Dermis blood vessel endothelial cell (primary cell): ENCODE measurements at regions not wholly inside any gene's neighbourhood (a gene's known extent, or its start where the extent isn't known, plus 50 kb on each side); places are given as distances from the start of the nearest gene placed in this dataset.
"Not testable (repeated sequence)": the region's sequence is repeated elsewhere in the genome, so short reads cannot be mapped to it uniquely, and the experiment has no call there.

Source experiments
- DNase-seq: peaks from one replicate; pipeline ENCODE4 v3.0.0; 2010

GRCh38 chr4:137393044-137393443 lies 139.2 kb downstream of the PCDH18 start:
- no peak for DNase-seq

DNA sequence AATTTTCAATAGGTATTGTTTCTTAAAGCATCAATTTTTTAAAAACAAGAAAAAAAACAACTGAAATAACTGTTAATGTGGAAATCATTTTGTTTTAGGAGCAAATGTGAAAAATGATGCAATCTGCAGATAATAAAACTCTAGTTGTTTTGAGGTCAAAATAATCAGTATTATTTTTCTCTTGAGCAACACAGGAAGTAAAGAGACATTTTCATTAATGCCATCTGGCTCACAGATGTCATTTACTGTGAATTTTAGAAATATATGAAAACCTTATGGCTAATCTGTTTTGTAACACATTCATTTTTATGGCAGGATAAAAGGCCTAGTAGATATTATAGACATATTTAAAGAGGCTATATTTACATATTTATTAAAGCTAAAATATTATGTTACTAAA lies 141.6 kb downstream of the PCDH18 start:
- no peak for DNase-seq

DNA sequence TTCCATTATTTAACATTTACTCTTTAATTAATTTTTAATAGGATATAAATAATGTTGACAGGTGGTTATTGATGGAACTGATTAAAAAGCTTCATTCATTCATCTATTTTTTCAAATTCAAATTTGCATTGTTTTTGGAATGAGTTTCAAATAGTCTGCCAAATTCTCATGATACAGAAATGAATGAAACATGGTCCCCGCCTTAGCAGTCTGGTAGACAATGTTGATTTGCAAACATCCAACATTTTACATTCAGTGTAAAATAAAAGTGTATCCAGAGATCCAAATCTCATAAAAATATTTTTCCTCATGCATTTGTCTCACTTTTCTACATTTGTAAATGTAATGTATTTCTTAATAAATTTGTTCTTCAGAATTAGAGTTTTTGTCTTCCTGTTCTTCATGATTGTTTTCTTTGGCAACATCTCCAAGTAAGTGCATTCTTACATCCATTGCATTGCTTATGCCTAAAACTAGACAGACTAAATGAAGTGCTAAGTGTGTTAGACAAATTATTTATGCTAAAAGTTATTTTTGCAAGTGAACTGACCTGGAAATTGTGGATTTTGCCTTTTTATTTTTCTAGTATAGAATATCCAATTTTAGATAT lies 142.3 kb downstream of the PCDH18 start:
- no peak for DNase-seq

- no peak for DNase-seq
Measured at GRCh38 chr4:137387924-137388323, 144.4 kb downstream of the PCDH18 start.

GRCh38 chr4:137384476-137384875 lies 147.8 kb downstream of the PCDH18 start:
- DNase-seq, result no peak

- no peak for DNase-seq
Measured at GRCh38 chr4:137378821-137379220, 153.5 kb downstream of the PCDH18 start.

- no peak for DNase-seq
Measured at GRCh38 chr4:137378393-137378792, 153.9 kb downstream of the PCDH18 start.

- no peak for DNase-seq
Measured at GRCh38 chr4:137376312-137376711, 156.0 kb downstream of the PCDH18 start.

GRCh38 chr4:137375111-137375850 lies 157.0 kb downstream of the PCDH18 start:
- no peak for DNase-seq

- no peak for DNase-seq
Measured at GRCh38 chr4:137370679-137371078, 161.6 kb downstream of the PCDH18 start.

GRCh38 chr4:137370206-137370633 lies 162.1 kb downstream of the PCDH18 start:
- no peak for DNase-seq

DNA sequence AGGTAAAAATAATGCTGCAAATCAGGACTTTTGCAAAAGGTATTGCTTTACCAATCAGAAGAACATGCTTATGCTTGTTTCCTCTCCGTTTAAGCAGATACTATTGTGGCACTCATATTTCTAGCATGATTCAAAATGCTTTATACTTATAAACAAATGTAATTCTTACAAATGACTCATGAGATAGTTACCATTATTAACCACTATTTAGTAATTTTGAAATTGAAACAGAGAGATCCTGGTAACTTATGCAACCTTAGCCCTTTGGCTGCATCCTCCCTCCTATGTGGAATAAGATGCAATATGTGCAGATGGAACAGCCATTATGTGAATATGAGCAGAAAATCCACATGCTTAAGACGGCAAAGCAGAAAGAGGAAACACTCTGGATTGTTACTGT lies 164.7 kb downstream of the PCDH18 start:
- no peak for DNase-seq

DNA sequence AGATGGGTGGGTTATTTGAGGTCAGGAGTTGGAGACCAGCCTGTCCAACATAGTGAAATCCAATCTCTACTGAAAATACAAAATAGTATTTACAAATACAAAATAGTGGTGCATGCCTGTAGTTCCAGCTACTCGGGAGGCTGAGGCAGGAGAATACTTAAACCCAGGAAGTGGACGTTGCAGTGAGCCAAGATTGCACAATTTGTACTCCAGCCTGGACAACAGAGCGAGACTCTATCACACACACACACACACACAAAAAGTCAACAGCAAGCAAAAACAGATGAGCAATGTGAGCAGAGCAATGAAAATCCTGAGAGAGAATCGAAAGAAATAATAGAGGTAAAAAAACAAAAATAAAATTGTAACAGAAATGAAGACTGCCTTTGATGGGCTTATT lies 168.8 kb downstream of the PCDH18 start:
- DNase-seq, result no peak

DNA sequence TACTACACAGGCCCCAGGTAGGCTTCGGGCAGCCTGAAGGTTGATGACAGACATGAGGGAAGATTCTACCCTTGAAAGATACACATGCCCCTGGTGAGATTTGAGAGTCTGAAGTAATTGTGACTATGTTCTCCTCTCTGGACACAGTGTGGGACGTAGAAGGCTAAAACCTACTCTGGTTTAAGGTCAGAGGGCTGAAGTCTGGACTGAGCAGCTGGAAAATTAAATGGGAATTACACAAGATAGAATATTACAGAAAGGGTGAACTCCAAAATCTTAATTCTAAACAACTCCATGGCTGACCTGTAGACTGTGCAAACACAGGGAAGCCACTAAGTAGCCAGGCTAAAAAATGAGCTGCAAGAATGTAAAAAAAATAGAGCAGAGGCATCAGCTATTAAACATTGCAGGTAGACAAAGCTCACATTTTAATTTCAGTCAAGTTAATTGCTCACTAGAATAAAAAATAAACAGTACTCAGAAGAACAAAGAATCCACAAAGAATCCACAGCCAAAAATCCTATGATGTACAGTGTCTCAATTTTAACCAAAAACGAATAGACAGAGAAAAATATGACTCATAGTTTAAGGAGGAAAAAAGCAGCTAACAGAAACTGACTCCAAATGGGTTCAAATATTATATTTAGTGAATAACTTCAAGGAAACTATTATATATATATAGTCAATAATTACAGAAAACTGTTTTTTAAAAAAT lies 170.4 kb downstream of the PCDH18 start:
- DNase-seq, result no peak

GRCh38 chr4:137360761-137361160 lies 171.5 kb downstream of the PCDH18 start:
- DNase-seq, result no peak

DNA sequence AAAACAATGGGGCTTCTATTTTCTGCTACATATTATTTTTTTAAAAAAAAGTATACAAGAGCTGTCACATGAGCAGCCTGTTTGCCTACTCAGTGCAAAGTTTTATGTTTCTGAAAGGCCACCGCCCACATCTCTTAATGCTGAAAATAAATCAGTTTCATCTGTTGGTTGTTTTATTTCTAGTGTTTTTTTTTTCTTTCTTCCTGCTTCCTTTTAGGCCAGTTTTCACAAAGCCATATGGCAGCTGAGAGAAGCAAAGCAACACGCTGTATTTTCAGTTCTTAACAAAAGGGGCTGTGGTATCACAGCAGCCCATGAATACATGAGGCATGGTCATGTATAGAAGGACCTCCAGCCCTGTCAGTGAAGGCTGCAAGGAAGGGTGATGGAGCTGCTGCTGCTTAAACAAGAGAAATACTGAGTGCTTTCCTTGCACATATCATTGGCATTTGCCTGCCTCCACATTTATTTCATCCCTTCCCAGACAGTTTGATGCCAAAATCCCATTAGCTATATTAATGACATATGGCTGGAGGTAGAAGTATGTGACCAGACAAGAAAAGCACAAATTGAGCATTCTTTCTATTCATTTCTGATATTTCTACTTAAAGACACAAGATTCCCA lies 172.5 kb downstream of the PCDH18 start:
- no peak for DNase-seq

- DNase-seq, result not testable (repeated sequence)
Measured at GRCh38 chr4:137354562-137354961, 177.7 kb downstream of the PCDH18 start.

DNA sequence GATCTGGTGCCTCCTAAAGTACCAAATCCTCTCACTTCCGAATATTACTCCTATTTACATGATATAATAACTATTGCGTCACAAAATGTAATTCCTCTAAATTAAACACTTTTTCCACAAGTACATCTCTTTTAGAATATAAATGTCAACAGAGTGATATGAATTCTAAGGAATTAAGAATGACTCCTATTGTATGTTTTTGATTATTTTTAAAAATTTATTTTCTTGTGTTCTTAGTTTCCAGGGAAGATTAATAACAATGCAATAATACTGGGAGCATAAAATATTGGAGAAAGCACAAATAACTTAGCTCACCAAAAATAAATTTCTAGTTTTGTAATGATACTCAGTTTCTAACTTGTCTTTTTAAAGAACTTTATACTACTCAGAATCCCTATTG lies 184.9 kb downstream of the PCDH18 start:
- DNase-seq, result no peak

DNA sequence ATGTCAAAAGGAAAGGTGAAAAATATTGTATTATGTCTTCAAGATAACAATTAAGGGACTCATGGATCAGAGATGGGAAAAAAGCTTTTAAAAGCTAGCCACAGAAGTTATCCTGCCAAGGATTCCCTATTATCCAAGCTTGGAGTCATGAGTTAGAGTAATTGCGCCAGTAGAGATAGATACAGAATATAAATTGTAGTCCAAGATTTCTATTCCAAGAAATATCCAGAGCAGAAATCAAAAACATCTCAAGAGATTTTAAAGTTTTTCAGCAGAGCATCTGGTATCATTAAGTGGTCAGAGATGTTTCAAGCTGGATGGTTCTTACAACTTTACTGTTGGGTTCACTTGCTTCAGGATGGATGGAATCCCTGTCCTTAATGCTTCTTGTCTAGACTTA lies 186.7 kb downstream of the PCDH18 start:
- no peak for DNase-seq

- DNase-seq, result no peak
Measured at GRCh38 chr4:137343221-137343620, 189.1 kb downstream of the PCDH18 start.

GRCh38 chr4:137333031-137333430 lies 199.3 kb downstream of the PCDH18 start:
- no peak for DNase-seq

GRCh38 chr4:137312257-137312656 lies 220.0 kb downstream of the PCDH18 start:
- no peak for DNase-seq
